HG03342 (cell line): ENCODE measurements at regions not wholly inside any gene's neighbourhood (a gene's known extent, or its start where the extent isn't known, plus 50 kb on each side); places are given as distances from the start of the nearest gene placed in this dataset.

Experiments used
- ATAC-seq: cut with Tn5 transposase; IDR thresholded peaks from one replicate; pipeline ENCODE4 v1.9.1; 2021; ENCODE audit warnings: mild to moderate bottlenecking, moderate library complexity; ENCODE audit not compliant: unreplicated experiment

GRCh38 chr9:108681851-108682590 is 173.8 kb downstream of the ACTL7B start:
- ATAC-seq = no peak

GRCh38 chr9:108680946-108681345 is 174.8 kb downstream of the ACTL7B start:
- no peak for ATAC-seq

GRCh38 chr9:108677776-108678175 is 178.0 kb downstream of the ACTL7B start:
- ATAC-seq = no peak

- ATAC-seq = no peak
These were observed 179.4 kb downstream of the ACTL7B start for GRCh38 chr9:108676355-108676754.

GRCh38 chr9:108675708-108676107 is 180.1 kb downstream of the ACTL7B start:
- ATAC-seq = no peak

- no peak for ATAC-seq
These were observed 180.8 kb downstream of the ACTL7B start for GRCh38 chr9:108674766-108675530.

GRCh38 chr9:108673386-108673785 is 182.4 kb downstream of the ACTL7B start:
- no peak for ATAC-seq

GRCh38 chr9:108672475-108673190 is 183.2 kb downstream of the ACTL7B start:
- no peak for ATAC-seq

- ATAC-seq = no peak
These were observed 184.0 kb downstream of the ACTL7B start for GRCh38 chr9:108671794-108672193.

- no peak for ATAC-seq
These were observed 184.6 kb downstream of the ACTL7B start for GRCh38 chr9:108671176-108671575.

- ATAC-seq = no peak
These were observed 186.8 kb downstream of the ACTL7B start for GRCh38 chr9:108668938-108669335.

- ATAC-seq = no peak
These were observed 187.4 kb downstream of the ACTL7B start for GRCh38 chr9:108668191-108668937.

- no peak for ATAC-seq
These were observed 189.5 kb downstream of the ACTL7B start for GRCh38 chr9:108666240-108666784.

- ATAC-seq = no peak
These were observed 190.1 kb downstream of the ACTL7B start for GRCh38 chr9:108665521-108666239.

- ATAC-seq = no peak
These were observed 191.2 kb downstream of the ACTL7B start for GRCh38 chr9:108664309-108665255.

- no peak for ATAC-seq
These were observed 192.4 kb downstream of the ACTL7B start for GRCh38 chr9:108663422-108663821.

GRCh38 chr9:108662956-108663355 is 192.8 kb downstream of the ACTL7B start:
- no peak for ATAC-seq

- no peak for ATAC-seq
These were observed 193.5 kb downstream of the ACTL7B start for GRCh38 chr9:108662091-108662875.
